Erythroblast (primary cell): ENCODE measurements at regions not wholly inside any gene's neighbourhood (a gene's known extent, or its start where the extent isn't known, plus 50 kb on each side); places are given as distances from the start of the nearest gene placed in this dataset.

Experiments
- GATA1 ChIP-seq: IDR thresholded peaks from 2 replicates; pipeline ENCODE4 v1.6.1; 2011; ENCODE audit warnings: low read depth, mild to moderate bottlenecking, control low read depth, low read length, moderate library complexity
- POLR2A ChIP-seq: IDR thresholded peaks from 2 replicates; pipeline ENCODE4 v1.6.1; 2011; ENCODE audit warnings: mild to moderate bottlenecking, low read length

- no peak for TF ChIP-seq POLR2A
- no peak for TF ChIP-seq GATA1
These were observed 448.2 kb downstream of the KCTD12 start for GRCh38 chr13:76438050-76438449.
